SU-DHL-6 (cell line): ENCODE measurements at regions not wholly inside any gene's neighbourhood (a gene's known extent, or its start where the extent isn't known, plus 50 kb on each side); places are given as distances from the start of the nearest gene placed in this dataset.

Source experiments
- CTCF ChIP-seq: fragments of 200-600 bp; sonication (generic); IDR thresholded peaks from one replicate; pipeline ENCODE4 v1.5.1; 2017; ENCODE audit warnings: antibody characterized with exemption, mild to moderate bottlenecking, low read length, moderate library complexity; ENCODE audit not compliant: insufficient read depth, poor library complexity, severe bottlenecking
- EZH2phosphoT487 ChIP-seq: fragments of 200-600 bp; sonication (generic), shearing (Covaris generic); conservative IDR thresholded peaks from 2 replicates; pipeline ENCODE4 v1.6.1; 2018; ENCODE audit warnings: mild to moderate bottlenecking, antibody characterized with exemption, low read length, moderate library complexity, mixed read lengths

GRCh38 chr5:112660359-112660758 lies 77.3 kb upstream of the APC start:
- TF ChIP-seq EZH2phosphoT487 (no peak), CTCF (no peak)
